ENCODE measurements at regions not wholly inside any gene's neighbourhood (a gene's known extent, or its start where the extent isn't known, plus 50 kb on each side); places are given as distances from the start of the nearest gene placed in this dataset.

DNA sequence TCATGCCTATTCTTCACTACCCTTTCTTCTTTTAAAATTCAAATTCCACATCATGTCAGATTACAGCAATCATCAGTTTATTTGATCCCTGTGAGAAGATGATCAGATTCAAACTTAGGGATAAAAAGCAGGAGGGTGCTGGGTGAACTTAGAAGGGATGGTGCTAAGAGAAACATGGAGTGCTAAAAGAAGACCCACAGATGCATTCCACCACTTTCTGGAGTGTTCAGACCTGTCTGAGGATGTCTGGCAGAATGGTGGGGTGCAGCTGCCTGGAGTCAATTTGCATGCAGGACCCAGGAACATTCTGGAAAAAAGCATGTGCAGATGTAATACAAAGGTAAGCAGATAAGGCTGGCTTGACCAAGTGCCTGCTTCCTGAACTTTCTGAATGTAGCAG, 372.9 kb upstream of the RUNX1 start:
- no peak for TF ChIP-seq CTCF (IDR thresholded peaks at IDR 0.05; ENCODE audit: control extremely low read depth, extremely low read depth)
- no peaks in the 10 kb centered on the region for H3K4me1 ChIP-seq (ENCODE audit: control insufficient read depth in 5 of 5, insufficient read depth in 5 of 5, low read length in 5 of 5)
- DNase-seq (no peak), ATAC-seq (ENCODE audit: insufficient read depth, low FRiP score) (no peak)
- no peaks in the 10 kb centered on the region for H3K27me3 ChIP-seq (ENCODE audit: control insufficient read depth in 3 of 3, insufficient read depth in 3 of 3, low read length in 2 of 3)
- H3K4me3 ChIP-seq = no peak overlapping the region
- H3K9me3 ChIP-seq (ENCODE audit: control insufficient read depth in 4 of 4, insufficient read depth in 3 of 4, low read length in 3 of 4) = peaks cover 0 to 15% (median 2%) of the 10 kb centered on the region in 4 donors
- H3K27ac ChIP-seq (ENCODE audit: low read depth in 1 of 2, low read length in 1 of 2) = no peak overlapping the region
- H3K9ac ChIP-seq (ENCODE audit: insufficient read depth in 1 of 2, low read length in 2 of 2) = no peak overlapping the region
- no peaks in the 10 kb centered on the region for H3K36me3 ChIP-seq (ENCODE audit: control insufficient read depth in 4 of 4, insufficient read depth in 4 of 4, low read length in 4 of 4)

GRCh38 chr21:35421221-35421620, 372.1 kb upstream of the RUNX1 start:
- Histone ChIP-seq H3K4me1 (ENCODE audit: control insufficient read depth in 5 of 5, insufficient read depth in 5 of 5, low read length in 5 of 5) (no peaks in the 10 kb centered on the region), H3K27ac (ENCODE audit: low read depth in 1 of 2, low read length in 1 of 2) (no peak overlapping the region), H3K27me3 (ENCODE audit: control insufficient read depth in 3 of 3, insufficient read depth in 3 of 3, low read length in 2 of 3) (no peaks in the 10 kb centered on the region), H3K36me3 (ENCODE audit: control insufficient read depth in 4 of 4, insufficient read depth in 4 of 4, low read length in 4 of 4) (no peaks in the 10 kb centered on the region), H3K9me3 (ENCODE audit: control insufficient read depth in 4 of 4, insufficient read depth in 3 of 4, low read length in 3 of 4) (peaks cover 0 to 15% (median 2%) of the 10 kb centered on the region in 4 donors), H3K9ac (ENCODE audit: insufficient read depth in 1 of 2, low read length in 2 of 2) (no peak overlapping the region), H3K4me3 (no peak overlapping the region)
- WGBS, 2 donors = 89 to 91% methylated on average over 5 of the region's 5 CpGs
- ATAC-seq (ENCODE audit: insufficient read depth, low FRiP score) = no peak
- no peak for TF ChIP-seq CTCF (IDR thresholded peaks at IDR 0.05; ENCODE audit: control extremely low read depth, extremely low read depth)
- DNase-seq = no peak

- ATAC-seq (ENCODE audit: insufficient read depth, low FRiP score) = peak; percentile 41
- no peak overlapping the region for H3K9ac ChIP-seq (ENCODE audit: insufficient read depth in 1 of 2, low read length in 2 of 2)
- TF ChIP-seq CTCF (IDR thresholded peaks at IDR 0.05; ENCODE audit: control extremely low read depth, extremely low read depth) = no peak
Measured at GRCh38 chr21:35420656-35421055, 371.6 kb upstream of the RUNX1 start.

DNA sequence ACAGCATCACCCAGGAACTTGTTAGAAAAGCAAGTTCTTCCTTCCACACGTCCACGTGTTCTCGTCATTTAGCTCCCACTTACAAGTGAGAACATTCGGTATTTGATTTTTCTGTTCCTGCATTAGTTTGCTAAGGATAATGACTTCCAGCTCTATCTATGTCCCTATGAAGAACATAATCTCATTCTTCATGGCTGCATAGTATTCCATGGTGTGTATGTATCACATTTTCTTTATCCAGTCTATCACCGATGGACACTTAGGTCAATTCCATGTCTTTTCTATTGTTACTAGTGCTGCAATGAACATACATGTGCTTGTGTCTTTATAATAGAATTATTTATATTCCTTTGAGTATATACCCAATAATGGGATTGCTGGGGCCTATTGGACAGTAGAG, 368.7 kb upstream of the RUNX1 start:
- no peak overlapping the region for H3K4me3 ChIP-seq
- peaks cover 0 to 3% (median 0%) of the 10 kb centered on the region in 5 donors for H3K4me1 ChIP-seq (ENCODE audit: control insufficient read depth in 5 of 5, insufficient read depth in 5 of 5, low read length in 5 of 5)
- no peak overlapping the region for H3K27ac ChIP-seq (ENCODE audit: low read depth in 1 of 2, low read length in 1 of 2)
- H3K9me3 ChIP-seq (ENCODE audit: control insufficient read depth in 4 of 4, insufficient read depth in 3 of 4, low read length in 3 of 4) = peaks cover 0 to 12% (median 2%) of the 10 kb centered on the region in 4 donors
- 96 to 98% methylated on average over 5 of the region's 5 CpGs for WGBS, 2 donors
- H3K9ac ChIP-seq (ENCODE audit: insufficient read depth in 1 of 2, low read length in 2 of 2) = no peak overlapping the region
- DNase-seq (no peak), ATAC-seq (ENCODE audit: insufficient read depth, low FRiP score) (no peak)
- H3K36me3 ChIP-seq (ENCODE audit: control insufficient read depth in 4 of 4, insufficient read depth in 4 of 4, low read length in 4 of 4) = no peaks in the 10 kb centered on the region
- peaks cover 0 to 5% (median 0%) of the 10 kb centered on the region in 3 donors for H3K27me3 ChIP-seq (ENCODE audit: control insufficient read depth in 3 of 3, insufficient read depth in 3 of 3, low read length in 2 of 3)
- TF ChIP-seq CTCF (IDR thresholded peaks at IDR 0.05; ENCODE audit: control extremely low read depth, extremely low read depth) = no peak

More at GRCh38 chr21:35420656-35421055, 371.6 kb upstream of the RUNX1 start:
- H3K27me3 ChIP-seq (ENCODE audit: control insufficient read depth in 3 of 3, insufficient read depth in 3 of 3, low read length in 2 of 3) = peaks cover 0 to 3% (median 0%) of the 10 kb centered on the region in 3 donors
- peaks cover 0 to 3% (median 0%) of the 10 kb centered on the region in 5 donors for H3K4me1 ChIP-seq (ENCODE audit: control insufficient read depth in 5 of 5, insufficient read depth in 5 of 5, low read length in 5 of 5)
- no peaks in the 10 kb centered on the region for H3K36me3 ChIP-seq (ENCODE audit: control insufficient read depth in 4 of 4, insufficient read depth in 4 of 4, low read length in 4 of 4)
- WGBS, 2 donors = 72 to 89% methylated on average over 2 of the region's 2 CpGs
- no peak overlapping the region for H3K27ac ChIP-seq (ENCODE audit: low read depth in 1 of 2, low read length in 1 of 2)
- no peak overlapping the region for H3K4me3 ChIP-seq
- H3K9me3 ChIP-seq (ENCODE audit: control insufficient read depth in 4 of 4, insufficient read depth in 3 of 4, low read length in 3 of 4) = peaks cover 0 to 15% (median 2%) of the 10 kb centered on the region in 4 donors
- no peak for DNase-seq
